Daoy (cell line): ENCODE measurements at regions not wholly inside any gene's neighbourhood (a gene's known extent, or its start where the extent isn't known, plus 50 kb on each side); places are given as distances from the start of the nearest gene placed in this dataset.
"Not testable (repeated sequence)": the region's sequence is repeated elsewhere in the genome, so short reads cannot be mapped to it uniquely, and the experiment has no call there.

Experiments used
- DNase-seq: peaks from one replicate; pipeline ENCODE4 v3.0.0-alpha.2; 2015; ENCODE audit warnings: low read depth

DNA sequence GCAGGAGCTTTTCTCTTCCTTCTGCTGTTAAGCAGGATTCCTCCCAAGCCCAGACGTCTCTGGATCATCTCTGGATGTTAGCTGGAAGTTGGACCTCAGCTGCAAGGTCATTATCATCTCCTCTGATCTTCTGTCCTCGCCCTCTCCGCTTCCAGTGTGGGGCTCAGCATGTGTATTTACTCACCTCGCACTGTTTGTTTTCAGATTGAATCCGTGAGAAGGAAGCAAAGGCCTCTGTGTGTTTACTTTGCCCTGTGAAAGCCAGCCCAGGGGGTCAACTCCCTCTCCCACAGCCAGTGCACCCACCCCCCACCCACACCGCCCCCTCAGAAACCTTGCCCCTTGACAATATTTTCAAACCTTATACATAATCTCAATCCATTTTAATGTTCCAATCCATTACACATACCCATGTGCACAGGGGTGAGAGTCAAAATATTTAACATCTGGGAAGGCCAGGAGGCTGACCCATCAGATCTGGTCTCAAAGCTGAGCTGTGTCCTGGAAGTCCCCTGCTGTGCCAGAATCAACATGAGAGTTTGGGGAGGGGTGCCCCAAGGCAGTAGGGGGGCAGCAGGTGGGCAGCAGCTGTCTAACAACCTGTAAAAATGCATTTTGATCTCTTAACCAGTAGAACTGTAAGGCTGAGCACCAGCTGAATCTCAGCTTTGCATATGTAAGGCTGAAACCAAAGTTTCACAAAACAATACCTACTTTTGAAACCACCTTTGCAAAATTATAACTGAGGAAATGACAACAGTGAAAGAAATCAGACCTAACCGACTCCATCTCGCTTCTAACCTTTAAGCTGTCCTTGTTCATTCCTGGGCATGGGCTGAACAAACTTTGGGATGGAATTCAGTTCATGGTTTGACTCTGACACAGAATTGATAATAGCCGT, 157.9 kb downstream of the ZNF664 start:
- no peak for DNase-seq

- no peak for DNase-seq
Measured at GRCh38 chr12:124131659-124132058, 158.6 kb downstream of the ZNF664 start.

DNA sequence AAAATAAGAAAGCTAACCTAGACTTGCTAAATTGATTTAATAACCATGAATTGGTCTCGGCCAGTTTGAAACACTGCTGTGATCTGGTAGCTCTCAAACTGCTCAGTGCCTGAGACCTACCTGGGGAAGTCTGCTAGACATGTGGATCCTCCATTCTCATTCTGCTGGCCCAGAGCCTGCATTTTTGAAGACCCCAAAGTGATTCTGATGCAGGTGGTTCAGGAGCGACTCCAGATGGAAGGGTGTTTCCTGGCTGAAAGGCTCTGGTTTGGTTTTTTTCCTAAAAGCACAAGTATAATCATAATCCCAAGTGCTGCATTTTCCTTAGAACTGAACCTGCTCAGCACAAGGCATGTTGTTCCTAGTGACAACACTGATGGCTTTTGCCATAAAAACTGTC, 159.5 kb downstream of the ZNF664 start:
- no peak for DNase-seq

GRCh38 chr12:124136796-124137195, 158.1 kb upstream of the RFLNA start:
- no peak for DNase-seq

DNA sequence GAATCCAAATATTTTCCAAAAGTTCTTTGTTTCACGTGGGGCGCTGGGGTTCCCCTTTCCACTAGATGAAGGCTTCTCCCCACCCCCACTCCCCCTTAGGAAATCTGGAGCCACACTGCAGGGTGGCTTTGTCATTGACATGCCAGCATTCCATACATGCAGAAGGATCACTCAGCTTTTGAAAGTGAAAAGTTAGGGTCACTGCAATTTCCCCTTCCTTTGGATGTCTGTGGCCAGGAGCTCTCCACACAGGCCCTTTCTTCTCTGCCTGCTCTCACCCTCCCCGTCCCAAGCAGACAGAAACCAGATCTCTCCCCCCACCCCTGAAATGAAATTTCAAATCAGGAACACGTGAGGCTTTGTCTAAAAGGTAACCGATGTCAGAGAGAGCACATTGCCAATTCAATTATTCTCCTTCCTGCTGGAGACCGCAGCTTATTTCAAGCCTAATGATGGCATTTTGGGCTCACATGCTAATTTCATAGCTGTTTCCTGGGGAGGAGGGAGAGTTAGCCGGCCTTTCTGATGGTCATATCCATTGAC, 153.9 kb upstream of the RFLNA start:
- DNase-seq, result no peak

- not testable (repeated sequence) for DNase-seq
Measured at GRCh38 chr12:124141611-124142010, 153.3 kb upstream of the RFLNA start.

GRCh38 chr12:124142395-124143035, 152.4 kb upstream of the RFLNA start:
- no peak for DNase-seq

DNA sequence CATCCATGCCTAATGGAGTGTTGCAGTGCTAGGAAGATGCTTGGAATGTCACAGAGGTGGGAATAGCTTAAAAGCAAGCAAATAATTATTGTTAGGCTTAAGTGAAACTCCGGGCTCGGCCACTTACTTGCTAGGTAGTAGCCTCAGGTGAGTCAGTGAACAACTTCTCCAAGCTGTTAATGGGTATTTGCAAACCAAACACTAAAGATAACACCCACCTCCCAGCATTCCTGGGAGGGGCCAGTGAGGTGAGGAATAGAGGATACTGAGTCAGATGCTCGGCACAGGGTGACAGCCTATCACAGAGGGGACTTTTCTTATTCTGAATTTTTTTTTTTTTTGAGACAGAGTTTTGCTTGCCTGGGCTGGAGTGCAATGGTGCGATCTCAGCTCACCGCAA, 151.2 kb upstream of the RFLNA start:
- no peak for DNase-seq

DNA sequence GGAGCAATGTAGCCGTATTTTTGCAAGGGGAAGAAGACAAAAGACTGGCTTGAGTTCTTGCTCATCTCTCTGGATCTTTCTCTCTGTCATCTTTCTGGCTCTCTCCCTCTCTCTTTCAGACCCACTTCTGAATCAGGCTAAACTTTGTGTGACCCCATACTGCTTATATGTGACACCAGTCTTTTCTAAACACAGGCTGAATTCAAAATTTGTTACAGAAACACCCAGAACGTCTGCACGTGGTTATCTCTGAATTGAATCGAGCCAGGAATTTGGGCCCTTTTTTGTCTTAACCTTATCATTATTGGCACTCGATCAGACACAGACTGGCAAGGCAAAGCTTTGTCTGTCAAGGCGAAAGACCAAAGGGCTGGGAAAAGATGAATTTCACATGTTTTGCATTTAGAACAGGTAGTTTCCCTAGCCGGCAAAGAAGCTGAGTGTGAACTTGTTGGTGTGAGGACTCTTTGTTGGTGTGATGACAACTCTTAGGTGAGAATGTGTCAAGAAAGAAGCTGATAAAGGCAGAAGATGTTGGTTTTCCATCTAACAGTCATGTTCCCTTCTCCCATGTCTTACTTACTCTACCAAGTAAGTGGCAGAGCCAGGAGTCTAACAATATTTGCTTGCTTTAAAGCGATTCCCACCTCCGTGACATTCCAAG, 150.2 kb upstream of the RFLNA start:
- DNase-seq, result no peak

GRCh38 chr12:124147027-124147426, 147.9 kb upstream of the RFLNA start:
- no peak for DNase-seq

GRCh38 chr12:124147575-124147974, 147.3 kb upstream of the RFLNA start:
- DNase-seq, result no peak

- no peak for DNase-seq
Measured at GRCh38 chr12:124148481-124149273, 146.2 kb upstream of the RFLNA start.

DNA sequence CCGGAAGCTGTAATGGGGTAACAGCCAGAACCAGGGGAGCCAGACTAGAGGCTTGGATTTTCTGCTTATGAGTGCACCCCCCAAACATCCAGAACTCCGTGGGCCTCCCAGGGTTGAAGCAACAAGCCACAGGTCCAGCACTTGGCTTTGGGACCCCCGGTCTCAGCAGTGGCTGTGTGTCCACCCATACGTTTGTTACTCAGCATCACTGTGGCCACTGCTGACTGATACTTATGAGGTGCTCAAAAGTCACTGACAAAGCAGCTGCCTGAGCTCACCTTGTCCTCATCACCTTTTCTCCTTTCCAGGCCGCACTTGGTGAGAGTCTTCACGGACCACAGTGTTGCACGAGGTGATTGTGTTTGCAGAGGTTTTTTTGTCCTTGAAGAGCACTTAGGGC, 145.6 kb upstream of the RFLNA start:
- DNase-seq, result no peak

DNA sequence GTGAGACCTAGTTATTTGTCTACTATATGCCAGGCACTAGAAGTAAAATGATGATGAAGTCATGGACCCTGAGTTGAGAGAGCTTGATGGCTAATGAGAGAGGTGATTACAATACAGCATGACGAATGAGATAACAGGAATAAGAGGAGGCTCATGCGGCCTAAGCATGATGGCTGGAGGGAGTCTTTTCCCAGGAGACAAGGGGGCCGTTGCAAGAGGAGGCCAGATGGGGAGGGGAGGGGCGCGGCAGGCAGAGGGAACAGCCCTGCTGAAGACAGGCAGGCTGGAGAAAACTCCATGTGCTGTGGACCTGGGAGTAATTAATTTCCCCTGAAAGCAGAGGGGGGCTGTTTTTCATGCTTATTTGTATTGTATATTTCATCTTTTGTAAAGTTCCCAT, 144.7 kb upstream of the RFLNA start:
- no peak for DNase-seq

- DNase-seq, result no peak
Measured at GRCh38 chr12:124151583-124151982, 143.3 kb upstream of the RFLNA start.

GRCh38 chr12:124152731-124153130, 142.2 kb upstream of the RFLNA start:
- no peak for DNase-seq

DNA sequence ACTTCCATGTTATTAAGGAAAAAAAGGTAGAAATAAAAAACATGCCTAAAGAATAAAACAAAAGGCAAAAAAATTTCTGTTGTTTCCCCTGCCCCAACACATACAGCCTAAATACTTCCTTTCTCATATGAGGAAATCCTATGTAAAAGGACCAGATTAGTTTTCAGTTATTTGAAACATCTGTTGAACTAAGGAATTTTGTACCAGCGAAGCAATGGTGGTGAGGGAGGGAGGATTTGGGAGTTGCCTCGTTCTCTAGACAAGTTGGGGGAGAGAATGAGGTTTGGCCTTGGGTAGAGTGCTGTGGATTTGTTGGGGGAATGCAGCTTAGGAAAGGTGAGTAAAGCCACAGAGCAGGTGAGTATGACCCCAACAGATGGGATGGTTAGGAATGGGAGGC, 141.5 kb upstream of the RFLNA start:
- DNase-seq, result no peak

GRCh38 chr12:124157406-124157805, 137.5 kb upstream of the RFLNA start:
- no peak for DNase-seq

DNA sequence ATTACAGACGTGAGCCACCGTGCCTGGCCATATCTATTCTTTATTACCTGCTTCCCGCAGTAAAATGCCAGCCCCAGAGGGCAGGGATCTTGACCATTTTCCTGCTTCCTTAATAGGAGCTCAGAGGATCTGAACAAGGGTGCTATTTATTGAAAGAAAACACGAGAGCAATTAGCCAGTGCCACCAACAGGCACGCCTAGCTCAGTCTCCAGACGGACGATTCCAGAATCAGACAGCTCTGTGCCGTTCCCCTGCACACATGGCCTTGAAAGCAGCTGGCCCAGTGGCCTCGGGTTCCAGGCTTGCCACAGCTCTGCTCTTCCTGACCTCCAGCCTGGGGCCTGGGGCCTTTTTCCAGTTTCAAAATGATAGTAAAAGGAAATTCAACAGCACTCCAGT, 135.2 kb upstream of the RFLNA start:
- no peak for DNase-seq

- DNase-seq, result no peak
Measured at GRCh38 chr12:124160097-124160756, 134.7 kb upstream of the RFLNA start.

DNA sequence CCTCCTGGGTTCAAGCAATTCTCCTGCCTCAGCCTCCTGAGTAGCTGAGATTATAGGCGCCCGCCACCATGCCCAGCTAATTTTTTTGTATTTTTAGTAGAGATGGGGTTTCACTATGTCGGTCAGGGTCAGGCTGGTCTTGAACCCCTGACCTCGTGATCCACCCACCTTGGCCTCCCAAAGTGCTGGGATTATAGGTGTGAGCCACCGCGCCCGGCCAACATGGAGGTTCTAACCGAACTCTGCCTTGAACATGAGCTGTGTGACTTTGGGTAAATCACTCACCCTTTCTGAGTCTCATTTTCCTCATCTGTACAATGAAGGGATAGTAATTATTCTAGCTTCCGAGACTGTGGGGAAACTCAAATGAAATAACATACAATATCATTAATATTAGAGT, 133.5 kb upstream of the RFLNA start:
- DNase-seq, result not testable (repeated sequence)
